Endothelial cell of umbilical vein (primary cell): ENCODE measurements at regions not wholly inside any gene's neighbourhood (a gene's known extent, or its start where the extent isn't known, plus 50 kb on each side); places are given as distances from the start of the nearest gene placed in this dataset.

Experiments used
- BruUV-seq: library from RNA; stranded (reverse); fragments of 400-500 nt; replicated peaks from 2 replicates; lab custom pipeline; 2021; lab: Mats Ljungman, UMichigan
- CTCF ChIA-PET: fragments of 300-600, 350-600 bp; sonication (Branson Sonifier 250); formaldehyde crosslinking; loops from one replicate; lab custom pipeline; 2021; ENCODE audit warnings: antibody characterized with exemption, inconsistent platforms; lab: Charles Lee
- POLR2A ChIA-PET: fragments of 300-600, 350-600 bp; sonication (Branson Sonifier 250); formaldehyde crosslinking; loops from one replicate; lab custom pipeline; 2021; ENCODE audit warnings: antibody characterized with exemption, inconsistent platforms; lab: Charles Lee
- DNase-seq: peaks from one replicate; pipeline ENCODE4 v3.0.0-alpha.2; 2011; ENCODE audit warnings: low read depth, low spot score
- FAIRE-seq: peaks from 2 replicates; lab custom pipeline; 2011; peaks lifted over from hg19 to GRCh38; lab: Jason Lieb, UNC
- H2AFZ ChIP-seq: 2 replicates; pipeline ENCODE4 v1.6.0; 2012; ENCODE audit warnings: low read depth, low read length, control low read depth, inconsistent platforms
- H3K27ac ChIP-seq: 2 replicates; pipeline ENCODE4 v1.5.1; 2011; ENCODE audit warnings: low read depth, mild to moderate bottlenecking, control low read depth, low read length, moderate library complexity; ENCODE audit not compliant: insufficient read depth
- H3K27me3 ChIP-seq, 2 experiments: 2 replicates each; pipeline versions ENCODE4 v1.6.0 to v1.6.1; 2011; ENCODE audit warnings: low read length in 2 of 2, mixed read lengths in 1 of 2; ENCODE audit not compliant: control insufficient read depth in 2 of 2, insufficient read depth in 2 of 2
- H3K36me3 ChIP-seq, 2 experiments: 2 replicates in 1 of 2; 3 replicates in 1 of 2; pipeline ENCODE4 v1.5.1; 2011; ENCODE audit warnings: low read length in 2 of 2, mild to moderate bottlenecking in 1 of 2, moderate library complexity in 1 of 2; ENCODE audit not compliant: control insufficient read depth in 2 of 2, insufficient read depth in 2 of 2; ENCODE audit errors: extremely low read depth in 1 of 2
- H3K4me1 ChIP-seq: 3 replicates; pipeline ENCODE4 v1.5.1; 2011; ENCODE audit warnings: mild to moderate bottlenecking, low read length; ENCODE audit not compliant: control insufficient read depth, insufficient read depth; ENCODE audit errors: extremely low read depth
- H3K4me2 ChIP-seq: 2 replicates; pipeline ENCODE4 v1.6.1; 2011; ENCODE audit warnings: low read length, control low read depth, mixed read lengths; ENCODE audit not compliant: insufficient read depth
- H3K4me3 ChIP-seq, 3 experiments: fragments of 200-600 bp in 1 of 3; sonication (generic), shearing (Covaris generic) in 1 of 3; replicated peaks in 1 of 3; 2 replicates each; pipeline ENCODE4 v1.5.1; 2011 to 2016; ENCODE audit warnings: control low read depth in 3 of 3, low read length in 3 of 3, mild to moderate bottlenecking in 2 of 3, inconsistent platforms in 1 of 3, low read depth in 1 of 3, moderate library complexity in 1 of 3; ENCODE audit not compliant: insufficient read depth in 1 of 3
- H3K79me2 ChIP-seq: 2 replicates; pipeline ENCODE4 v1.6.0; 2012; ENCODE audit warnings: low read length, inconsistent platforms; ENCODE audit not compliant: control insufficient read depth, insufficient read depth
- H3K9ac ChIP-seq: replicated peaks from 2 replicates; pipeline ENCODE3; 2011; ENCODE audit warnings: low read length, control low read depth; ENCODE audit not compliant: insufficient read depth; ENCODE audit errors: extremely low read depth
- H3K9me1 ChIP-seq: replicated peaks from 3 replicates; pipeline ENCODE4 v1.6.0; 2011; ENCODE audit warnings: mild to moderate bottlenecking, low read length; ENCODE audit not compliant: control insufficient read depth, insufficient read depth; ENCODE audit errors: extremely low read depth
- H3K9me3 ChIP-seq: replicated peaks from 2 replicates; pipeline ENCODE4 v1.5.1; 2012; ENCODE audit warnings: low read length, inconsistent platforms; ENCODE audit not compliant: control insufficient read depth, insufficient read depth
- H4K20me1 ChIP-seq: replicated peaks from 2 replicates; pipeline ENCODE3; 2011; ENCODE audit warnings: mild to moderate bottlenecking, low read length; ENCODE audit not compliant: control insufficient read depth, insufficient read depth; ENCODE audit errors: extremely low read depth
- EZH2 ChIP-seq: IDR thresholded peaks from 2 replicates; pipeline ENCODE4 v1.6.1; 2012; ENCODE audit warnings: borderline replicate concordance, low read depth, mild to moderate bottlenecking, moderate library complexity, low read length, inconsistent platforms; ENCODE audit not compliant: severe bottlenecking
- FOS ChIP-seq: IDR thresholded peaks from 2 replicates; pipeline ENCODE4 v1.6.1; 2011; ENCODE audit warnings: mild to moderate bottlenecking, low read length, moderate library complexity, borderline replicate concordance; ENCODE audit not compliant: insufficient read depth
- GATA2 ChIP-seq: IDR thresholded peaks from 2 replicates; pipeline ENCODE4 v1.7.0; 2011; ENCODE audit warnings: low read depth, mild to moderate bottlenecking, moderate library complexity, mixed read lengths, low read length; ENCODE audit not compliant: insufficient read length, insufficient read depth
- JUN ChIP-seq: IDR thresholded peaks from 2 replicates; pipeline ENCODE4 v1.6.1; 2011; ENCODE audit warnings: borderline replicate concordance, low read depth; ENCODE audit not compliant: insufficient read length, insufficient read depth
- MAX ChIP-seq: IDR thresholded peaks from 2 replicates; pipeline ENCODE4 v1.6.1; 2011; ENCODE audit not compliant: insufficient read depth, insufficient read length
- MYC ChIP-seq: IDR thresholded peaks from one replicate; pipeline ENCODE4 v1.6.1; 2011; ENCODE audit warnings: mild to moderate bottlenecking, low read depth, low read length
- POLR2A ChIP-seq: IDR thresholded peaks from 2 replicates; pipeline ENCODE4 v1.6.1; 2012; ENCODE audit warnings: low read depth, mild to moderate bottlenecking, control low read depth, low read length
- POLR2AphosphoS5 ChIP-seq: IDR thresholded peaks from 2 replicates; pipeline ENCODE4 v1.6.1; 2012; ENCODE audit warnings: low read depth, mild to moderate bottlenecking, control low read depth, low read length, moderate library complexity; ENCODE audit not compliant: insufficient read depth
- dilution Hi-C: fragments of 300-500 bp; cut with MboI; formaldehyde crosslinking; loops from one replicate; pipeline ENCODE4 v1.15.0; 2019; ENCODE audit warnings: low sequenced_read_pairs; ENCODE audit not compliant: extremely low pct_ligation_motif_present
- intact Hi-C: fragments of 100-400 bp; cut with micrococcal nuclease; formaldehyde crosslinking; loops from one replicate; pipeline ENCODE4 v1.10.0; 2022
- TF ChIP-seq, protein P1 (sequence below), 2 donors: IDR thresholded peaks; 1 replicate in 1 of 2; 2 replicates in 1 of 2; pipeline ENCODE4 v1.5.1; 2011; ENCODE audit warnings: low read length in 2 of 2, mild to moderate bottlenecking in 2 of 2, moderate library complexity in 2 of 2, control low read depth in 1 of 2, inconsistent platforms in 1 of 2, low read depth in 1 of 2; ENCODE audit not compliant: insufficient read depth in 1 of 2; ENCODE audit errors: extremely low read depth in 1 of 2

- intact Hi-C loops (loop anchor here (10.0 kb wide), 2 partner anchors 735 to 1155 kb away; no protein-coding TSS in a partner anchor), dilution Hi-C loops (no loop called here)
- CTCF ChIA-PET, result no interaction called here
- Histone ChIP-seq H3K9me1 (no peaks in the 10 kb centered on the region), H3K27me3 (peaks cover 3 to 5% of the 10 kb centered on the region in 2 experiments), H3K27ac (no peak overlapping the region), H3K36me3 (no peaks in the 10 kb centered on the region), H3K79me2 (no peaks in the 10 kb centered on the region), H3K4me3 (no peak overlapping the region), H4K20me1 (no peaks in the 10 kb centered on the region), H3K4me1 (no peaks in the 10 kb centered on the region), H3K9me3 (peaks cover 7% of the 10 kb centered on the region), H3K9ac (no peak overlapping the region), H2AFZ (no peak overlapping the region), H3K4me2 (no peak overlapping the region)
- TF ChIP-seq JUN (no peak), GATA2 (no peak), POLR2A (no peak), FOS (no peak), MAX (no peak), POLR2AphosphoS5 (no peak), EZH2 (no peak), MYC (no peak)
- TF ChIP-seq, protein P1, sequence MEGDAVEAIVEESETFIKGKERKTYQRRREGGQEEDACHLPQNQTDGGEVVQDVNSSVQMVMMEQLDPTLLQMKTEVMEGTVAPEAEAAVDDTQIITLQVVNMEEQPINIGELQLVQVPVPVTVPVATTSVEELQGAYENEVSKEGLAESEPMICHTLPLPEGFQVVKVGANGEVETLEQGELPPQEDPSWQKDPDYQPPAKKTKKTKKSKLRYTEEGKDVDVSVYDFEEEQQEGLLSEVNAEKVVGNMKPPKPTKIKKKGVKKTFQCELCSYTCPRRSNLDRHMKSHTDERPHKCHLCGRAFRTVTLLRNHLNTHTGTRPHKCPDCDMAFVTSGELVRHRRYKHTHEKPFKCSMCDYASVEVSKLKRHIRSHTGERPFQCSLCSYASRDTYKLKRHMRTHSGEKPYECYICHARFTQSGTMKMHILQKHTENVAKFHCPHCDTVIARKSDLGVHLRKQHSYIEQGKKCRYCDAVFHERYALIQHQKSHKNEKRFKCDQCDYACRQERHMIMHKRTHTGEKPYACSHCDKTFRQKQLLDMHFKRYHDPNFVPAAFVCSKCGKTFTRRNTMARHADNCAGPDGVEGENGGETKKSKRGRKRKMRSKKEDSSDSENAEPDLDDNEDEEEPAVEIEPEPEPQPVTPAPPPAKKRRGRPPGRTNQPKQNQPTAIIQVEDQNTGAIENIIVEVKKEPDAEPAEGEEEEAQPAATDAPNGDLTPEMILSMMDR (IDR thresholded peaks at IDR 0.05; ENCODE audit: extremely low read depth in 1 of 2, insufficient read depth in 1 of 2, low read depth in 1 of 2, low read length in 2 of 2), result no peak
- POLR2A ChIA-PET, result no interaction called here
- FAIRE-seq (no peak), DNase-seq (no peak)
- no TSS peak for BruUV-seq
Measured at GRCh38 chr22:48569476-48570233, 1258.0 kb downstream of the BRD1 start.
